H1 (cell line): ENCODE measurements at regions not wholly inside any gene's neighbourhood (a gene's known extent, or its start where the extent isn't known, plus 50 kb on each side); places are given as distances from the start of the nearest gene placed in this dataset.

ENCODE experiments used
- CTCF ChIA-PET: fragments of 300-600 bp; sonication (Branson Sonifier 250); formaldehyde crosslinking; loops from one replicate; lab custom pipeline; 2021; ENCODE audit not compliant: partially characterized antibody; lab: Charles Lee
- POLR2A ChIA-PET: fragments of 300-600 bp; sonication (Branson Sonifier 250); formaldehyde crosslinking; loops from one replicate; lab custom pipeline; 2021; ENCODE audit warnings: inconsistent platforms; ENCODE audit not compliant: partially characterized antibody; lab: Charles Lee
- DNase-seq, 2 experiments: peaks; one replicate each; pipeline versions ENCODE4 v3.0.0 to v3.0.0-alpha.2; 2010 to 2022; ENCODE audit warnings: low spot score in 2 of 2, low read depth in 1 of 2, mixed read lengths in 1 of 2
- FAIRE-seq: peaks from 2 replicates; lab custom pipeline; 2011; peaks lifted over from hg19 to GRCh38; lab: Jason Lieb, UNC
- H2AFZ ChIP-seq: 2 replicates; pipeline ENCODE4 v1.8.1; 2012; ENCODE audit warnings: low read length, inconsistent platforms
- H2AK5ac ChIP-seq: 2 replicates; pipeline ENCODE4 v1.6.1; 2013; ENCODE audit warnings: low read depth, low read length
- H2BK120ac ChIP-seq: replicated peaks from 2 replicates; pipeline ENCODE3; 2013; ENCODE audit warnings: low read depth, low read length, inconsistent platforms
- H2BK12ac ChIP-seq: 2 replicates; pipeline ENCODE4 v1.6.1; 2013; ENCODE audit warnings: low read depth, low read length
- H2BK15ac ChIP-seq: 2 replicates; pipeline ENCODE4 v1.6.1; 2013; ENCODE audit warnings: low read length
- H2BK20ac ChIP-seq: 2 replicates; pipeline ENCODE4 v1.6.1; 2013; ENCODE audit warnings: low read length
- H2BK5ac ChIP-seq: 2 replicates; pipeline ENCODE4 v1.6.1; 2013; ENCODE audit warnings: low read depth, low read length
- H3K14ac ChIP-seq: 2 replicates; pipeline ENCODE4 v1.6.1; 2013; ENCODE audit warnings: inconsistent platforms; ENCODE audit not compliant: insufficient read length
- H3K18ac ChIP-seq: 2 replicates; pipeline ENCODE4 v1.6.1; 2013; ENCODE audit warnings: low read length; ENCODE audit errors: extremely low read depth
- H3K23ac ChIP-seq: 2 replicates; pipeline ENCODE4 v1.6.1; 2013; ENCODE audit warnings: inconsistent platforms; ENCODE audit not compliant: insufficient read length
- H3K23me2 ChIP-seq: 2 replicates; pipeline ENCODE4 v1.6.1; 2013; ENCODE audit warnings: low read depth, low read length
- H3K27ac ChIP-seq: 2 replicates; pipeline ENCODE4 v1.6.1; 2011; ENCODE audit warnings: low read depth, low read length, inconsistent platforms
- H3K27me3 ChIP-seq, 4 experiments: replicated peaks in 1 of 4; 1 replicate in 1 of 4; 2 replicates in 3 of 4; pipeline versions ENCODE4 v1.6.1 to v1.8.1; 2011 to 2013; ENCODE audit warnings: low read length in 3 of 4, mild to moderate bottlenecking in 3 of 4, inconsistent platforms in 2 of 4, mixed read lengths in 2 of 4, moderate library complexity in 1 of 4; ENCODE audit not compliant: control insufficient read depth in 3 of 4, insufficient read depth in 3 of 4; ENCODE audit errors: extremely low read depth in 1 of 4
- H3K36me3 ChIP-seq, 4 experiments: 2 replicates each; pipeline versions ENCODE4 v1.6.1 to v1.8.1; 2011 to 2013; ENCODE audit warnings: mild to moderate bottlenecking in 4 of 4, low read length in 3 of 4, moderate library complexity in 2 of 4, control low read depth in 1 of 4, inconsistent platforms in 1 of 4; ENCODE audit not compliant: insufficient read depth in 4 of 4, control insufficient read depth in 2 of 4
- H3K4ac ChIP-seq: replicated peaks from 2 replicates; pipeline ENCODE3; 2013; ENCODE audit warnings: low read length, low read depth, mixed read lengths, inconsistent platforms; ENCODE audit not compliant: insufficient read length
- H3K4me1 ChIP-seq, 4 experiments: replicated peaks in 1 of 4; 1 replicate in 1 of 4; 2 replicates in 3 of 4; pipeline versions ENCODE4 v1.6.1 to v1.8.1; 2011 to 2013; ENCODE audit warnings: low read length in 3 of 4, inconsistent platforms in 2 of 4, mixed read lengths in 1 of 4; ENCODE audit not compliant: insufficient read depth in 4 of 4, control insufficient read depth in 3 of 4
- H3K4me2 ChIP-seq, 2 experiments: 2 replicates each; pipeline versions ENCODE4 v1.6.1 to v1.8.1; 2011 to 2013; ENCODE audit warnings: low read depth in 2 of 2, low read length in 2 of 2, control low read depth in 1 of 2, inconsistent platforms in 1 of 2, mild to moderate bottlenecking in 1 of 2; ENCODE audit not compliant: insufficient read depth in 1 of 2
- H3K4me3 ChIP-seq, 4 experiments: fragments of 200-600, 300-600 bp in 1 of 4; sonication (generic), shearing (Covaris generic), sonication (Bioruptor Twin) in 1 of 4; 2 replicates each; pipeline versions ENCODE4 v1.5.1 to v1.8.1; 2011 to 2016; ENCODE audit warnings: low read length in 4 of 4, low read depth in 3 of 4, control low read depth in 2 of 4, inconsistent platforms in 2 of 4, mild to moderate bottlenecking in 2 of 4, mixed read lengths in 1 of 4, moderate library complexity in 1 of 4; ENCODE audit not compliant: insufficient read depth in 2 of 4; ENCODE audit errors: extremely low read depth in 1 of 4
- H3K56ac ChIP-seq: replicated peaks from 2 replicates; pipeline ENCODE3; 2013; ENCODE audit warnings: low read depth, mild to moderate bottlenecking, mixed read lengths, low read length, inconsistent platforms; ENCODE audit not compliant: insufficient read length
- H3K79me1 ChIP-seq: 2 replicates; pipeline ENCODE4 v1.6.1; 2013; ENCODE audit warnings: low read depth, low read length, control low read depth
- H3K79me2 ChIP-seq, 2 experiments: 2 replicates each; pipeline versions ENCODE4 v1.6.1 to v1.8.1; 2012 to 2013; ENCODE audit warnings: low read length in 2 of 2, mild to moderate bottlenecking in 2 of 2, inconsistent platforms in 1 of 2; ENCODE audit not compliant: insufficient read depth in 2 of 2, control insufficient read depth in 1 of 2
- H3K9ac ChIP-seq, 4 experiments: replicated peaks in 1 of 4; 1 replicate in 1 of 4; 2 replicates in 3 of 4; pipeline versions ENCODE4 v1.6.1 to v1.8.1; 2011 to 2013; ENCODE audit warnings: low read depth in 3 of 4, low read length in 3 of 4, control low read depth in 2 of 4, mild to moderate bottlenecking in 2 of 4, moderate library complexity in 2 of 4, inconsistent platforms in 1 of 4; ENCODE audit errors: extremely low read depth in 1 of 4
- H3K9me3 ChIP-seq, 2 experiments: 2 replicates each; pipeline versions ENCODE4 v1.6.1 to v1.8.1; 2012 to 2013; ENCODE audit warnings: mild to moderate bottlenecking in 2 of 2, moderate library complexity in 2 of 2, control low read depth in 1 of 2, inconsistent platforms in 1 of 2, low read depth in 1 of 2, low read length in 1 of 2, mixed read lengths in 1 of 2; ENCODE audit not compliant: insufficient read depth in 2 of 2
- H4K20me1 ChIP-seq, 2 experiments: replicated peaks in 1 of 2; 2 replicates each; pipeline versions ENCODE3 to v1.8.1; 2011 to 2013; ENCODE audit warnings: inconsistent platforms in 2 of 2, low read length in 2 of 2, mild to moderate bottlenecking in 1 of 2; ENCODE audit not compliant: insufficient read depth in 2 of 2, control insufficient read depth in 1 of 2
- H4K5ac ChIP-seq: 2 replicates; pipeline ENCODE4 v1.6.1; 2013; ENCODE audit warnings: low read length, low read depth, mixed read lengths, inconsistent platforms; ENCODE audit not compliant: insufficient read length
- H4K8ac ChIP-seq: 2 replicates; pipeline ENCODE4 v1.8.0; 2013; ENCODE audit warnings: mild to moderate bottlenecking, moderate library complexity, low read length, inconsistent platforms; ENCODE audit not compliant: insufficient read depth; ENCODE audit errors: extremely low read depth
- H4K91ac ChIP-seq: replicated peaks from 2 replicates; pipeline ENCODE3; 2013; ENCODE audit warnings: low read length, mixed read lengths, inconsistent platforms; ENCODE audit not compliant: insufficient read length
- CREB1 ChIP-seq: IDR thresholded peaks from 2 replicates; pipeline ENCODE4 v1.6.1; 2012; ENCODE audit warnings: inconsistent platforms
- RBBP5 ChIP-seq: IDR thresholded peaks from 2 replicates; pipeline ENCODE4 v1.7.1; 2012; ENCODE audit warnings: low read depth, mild to moderate bottlenecking, inconsistent platforms, low read length, moderate library complexity, borderline replicate concordance
- WGBS, 2 experiments: shearing (Covaris generic) in 1 of 2; methylation state at CpG; one replicate each; pipeline versions ENCODE4 v1.1.6 to v1.1.7; 2013 to 2015; ENCODE audit warnings: low lambda C conversion rate in 2 of 2, mixed read lengths in 2 of 2, inconsistent platforms in 1 of 2, low coverage in 1 of 2, missing lambda C conversion rate in 1 of 2; ENCODE audit not compliant: insufficient replicate concordance in 2 of 2, insufficient coverage in 1 of 2, insufficient read length in 1 of 2; ENCODE audit errors: extremely low coverage in 1 of 2, missing lambda C conversion rate in 1 of 2; 5-methylcytosine and 5-hydroxymethylcytosine counted together

DNA sequence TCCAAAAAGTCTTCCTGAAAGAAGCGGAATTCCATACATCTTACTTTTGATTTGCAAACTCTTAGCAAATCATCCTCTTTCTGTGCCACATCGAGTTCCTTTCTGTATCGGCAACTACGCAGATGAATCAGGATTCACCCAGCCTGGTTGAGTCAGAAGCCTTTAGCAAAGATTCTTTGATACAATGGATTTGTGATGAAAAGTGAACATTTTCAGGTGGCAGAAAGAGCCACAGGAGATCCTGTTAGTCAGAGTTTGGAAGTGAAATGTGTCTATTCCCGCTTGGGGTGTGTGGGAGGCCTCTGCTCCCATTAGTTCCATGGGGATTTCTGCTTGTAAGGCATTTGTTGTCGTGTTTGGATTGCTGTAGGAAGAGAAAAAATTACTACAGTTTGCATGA is 351.8 kb upstream of the WWC1 start:
- no peak overlapping the region for H3K4me3 ChIP-seq
- H4K5ac ChIP-seq: no peak overlapping the region
- H3K4me2 ChIP-seq: no peak overlapping the region
- H3K4me1 ChIP-seq: no peaks in the 10 kb centered on the region
- 87% methylated on average over 6 of the region's 6 CpGs; no CpG with 5 or more reads in 1 of the 2 experiments for WGBS, 2 experiments
- H3K27me3 ChIP-seq: no peaks in the 10 kb centered on the region
- no peaks in the 10 kb centered on the region for H3K9me3 ChIP-seq
- no peak overlapping the region for H2BK120ac ChIP-seq
- H2BK20ac ChIP-seq: no peak overlapping the region
- no peak overlapping the region for H4K8ac ChIP-seq
- DNase-seq: no peak
- no peaks in the 10 kb centered on the region for H3K79me1 ChIP-seq
- H3K56ac ChIP-seq: no peak overlapping the region
- H3K9ac ChIP-seq: no peak overlapping the region
- H3K79me2 ChIP-seq: no peaks in the 10 kb centered on the region
- ChIA-PET CTCF (interaction anchor here (1.1 kb wide), 1 partner anchor 24 kb away, joined by 3 read pairs; no protein-coding TSS in a partner anchor), POLR2A (no interaction called here)
- no peak overlapping the region for H3K14ac ChIP-seq
- no peak overlapping the region for H3K23ac ChIP-seq
- no peak overlapping the region for H2BK12ac ChIP-seq
- H3K27ac ChIP-seq: no peak overlapping the region
- no peak overlapping the region for H2BK15ac ChIP-seq
- H2BK5ac ChIP-seq: no peak overlapping the region
- no peaks in the 10 kb centered on the region for H3K23me2 ChIP-seq
- H3K36me3 ChIP-seq: no peaks in the 10 kb centered on the region
- no peak for TF ChIP-seq RBBP5
- TF ChIP-seq CREB1: no peak
- FAIRE-seq: no peak
- H2AFZ ChIP-seq: no peak overlapping the region
- no peaks in the 10 kb centered on the region for H4K20me1 ChIP-seq
- no peak overlapping the region for H4K91ac ChIP-seq
- no peak overlapping the region for H2AK5ac ChIP-seq
- no peak overlapping the region for H3K4ac ChIP-seq
- H3K18ac ChIP-seq: no peak overlapping the region
